CD4-positive, alpha-beta T cell treated with Interleukin-17A for 4 hours (primary cell): ENCODE measurements at regions not wholly inside any gene's neighbourhood (a gene's known extent, or its start where the extent isn't known, plus 50 kb on each side); places are given as distances from the start of the nearest gene placed in this dataset.

Experiments
- DNase-seq: peaks from one replicate; pipeline ENCODE4 v3.0.0-alpha.2; 2020; ENCODE audit warnings: mixed read lengths

- DNase-seq = no peak
Observed at GRCh38 chr3:30225021-30225420, 381.4 kb upstream of the TGFBR2 start.

GRCh38 chr3:30226601-30227151, 379.7 kb upstream of the TGFBR2 start:
- no peak for DNase-seq

GRCh38 chr3:30227571-30228301, 378.7 kb upstream of the TGFBR2 start:
- DNase-seq = no peak

GRCh38 chr3:30228302-30228631, 378.1 kb upstream of the TGFBR2 start:
- DNase-seq = no peak

GRCh38 chr3:30231277-30232141, 374.9 kb upstream of the TGFBR2 start:
- no peak for DNase-seq

- DNase-seq = no peak
Observed at GRCh38 chr3:30232142-30232541, 374.3 kb upstream of the TGFBR2 start.

GRCh38 chr3:30233913-30234646, 372.3 kb upstream of the TGFBR2 start:
- no peak for DNase-seq

- DNase-seq = no peak
Observed at GRCh38 chr3:30236011-30236410, 370.4 kb upstream of the TGFBR2 start.

- no peak for DNase-seq
Observed at GRCh38 chr3:30241721-30242120, 364.7 kb upstream of the TGFBR2 start.

GRCh38 chr3:30245858-30246622, 360.4 kb upstream of the TGFBR2 start:
- no peak for DNase-seq

GRCh38 chr3:30248423-30248822, 358.0 kb upstream of the TGFBR2 start:
- DNase-seq = no peak

GRCh38 chr3:30252474-30252873, 353.9 kb upstream of the TGFBR2 start:
- no peak for DNase-seq

- no peak for DNase-seq
Observed at GRCh38 chr3:30253832-30254231, 352.6 kb upstream of the TGFBR2 start.

GRCh38 chr3:30256474-30256873, 349.9 kb upstream of the TGFBR2 start:
- no peak for DNase-seq

- no peak for DNase-seq
Observed at GRCh38 chr3:30258426-30259392, 347.7 kb upstream of the TGFBR2 start.

- no peak for DNase-seq
Observed at GRCh38 chr3:30259730-30260129, 346.7 kb upstream of the TGFBR2 start.

- no peak for DNase-seq
Observed at GRCh38 chr3:30260762-30261161, 345.6 kb upstream of the TGFBR2 start.

- DNase-seq = peak; percentile 8
Observed at GRCh38 chr3:30263238-30263924, 343.0 kb upstream of the TGFBR2 start.

- peak; percentile 7 for DNase-seq
Observed at GRCh38 chr3:30263925-30264313, 342.5 kb upstream of the TGFBR2 start.

GRCh38 chr3:30266524-30266923, 339.9 kb upstream of the TGFBR2 start:
- no peak for DNase-seq

GRCh38 chr3:30268288-30268687, 338.1 kb upstream of the TGFBR2 start:
- DNase-seq = no peak
